C4-2B (cell line): ENCODE measurements at regions not wholly inside any gene's neighbourhood (a gene's known extent, or its start where the extent isn't known, plus 50 kb on each side); places are given as distances from the start of the nearest gene placed in this dataset.
A peak's percentile ranks its signal among the peaks of the same experiment; 100 is the strongest.

Experiments
- H3K27ac ChIP-seq: fragments of 450-650 bp; 2 replicates; pipeline ENCODE4 v1.5.1; 2017
- ZFX ChIP-seq: fragments of 450-650 bp; IDR thresholded peaks from 2 replicates; pipeline ENCODE4 v1.6.1; 2017
- TF ChIP-seq, protein P1 (sequence below): fragments of 450-650 bp; conservative IDR thresholded peaks from 2 replicates; pipeline ENCODE4 v1.5.1; 2017; ENCODE audit warnings: mild to moderate bottlenecking

DNA sequence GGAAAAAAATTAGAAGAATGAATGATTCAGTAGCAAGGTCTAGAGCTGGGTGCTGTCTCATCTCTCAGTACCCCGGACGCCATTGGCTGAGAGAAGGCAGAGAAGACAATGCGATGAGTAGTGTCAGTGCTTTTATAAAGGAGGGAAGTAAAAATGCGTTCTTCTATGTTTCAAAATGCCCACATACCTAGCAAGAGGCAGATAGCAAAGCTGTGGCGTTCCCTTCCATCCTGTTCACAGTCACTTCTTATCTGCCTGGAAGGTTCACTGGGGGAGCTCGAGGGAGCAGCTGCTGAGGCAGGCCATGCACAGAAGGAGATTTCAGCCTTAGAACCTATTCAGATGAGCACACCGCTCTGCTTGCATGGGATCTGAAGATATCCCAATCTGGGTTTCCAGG is 234.0 kb downstream of the RPLP1 start:
- H3K27ac ChIP-seq, result no peak overlapping the region
- TF ChIP-seq ZFX, result no peak
- TF ChIP-seq, protein P1, sequence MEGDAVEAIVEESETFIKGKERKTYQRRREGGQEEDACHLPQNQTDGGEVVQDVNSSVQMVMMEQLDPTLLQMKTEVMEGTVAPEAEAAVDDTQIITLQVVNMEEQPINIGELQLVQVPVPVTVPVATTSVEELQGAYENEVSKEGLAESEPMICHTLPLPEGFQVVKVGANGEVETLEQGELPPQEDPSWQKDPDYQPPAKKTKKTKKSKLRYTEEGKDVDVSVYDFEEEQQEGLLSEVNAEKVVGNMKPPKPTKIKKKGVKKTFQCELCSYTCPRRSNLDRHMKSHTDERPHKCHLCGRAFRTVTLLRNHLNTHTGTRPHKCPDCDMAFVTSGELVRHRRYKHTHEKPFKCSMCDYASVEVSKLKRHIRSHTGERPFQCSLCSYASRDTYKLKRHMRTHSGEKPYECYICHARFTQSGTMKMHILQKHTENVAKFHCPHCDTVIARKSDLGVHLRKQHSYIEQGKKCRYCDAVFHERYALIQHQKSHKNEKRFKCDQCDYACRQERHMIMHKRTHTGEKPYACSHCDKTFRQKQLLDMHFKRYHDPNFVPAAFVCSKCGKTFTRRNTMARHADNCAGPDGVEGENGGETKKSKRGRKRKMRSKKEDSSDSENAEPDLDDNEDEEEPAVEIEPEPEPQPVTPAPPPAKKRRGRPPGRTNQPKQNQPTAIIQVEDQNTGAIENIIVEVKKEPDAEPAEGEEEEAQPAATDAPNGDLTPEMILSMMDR, result no peak

DNA sequence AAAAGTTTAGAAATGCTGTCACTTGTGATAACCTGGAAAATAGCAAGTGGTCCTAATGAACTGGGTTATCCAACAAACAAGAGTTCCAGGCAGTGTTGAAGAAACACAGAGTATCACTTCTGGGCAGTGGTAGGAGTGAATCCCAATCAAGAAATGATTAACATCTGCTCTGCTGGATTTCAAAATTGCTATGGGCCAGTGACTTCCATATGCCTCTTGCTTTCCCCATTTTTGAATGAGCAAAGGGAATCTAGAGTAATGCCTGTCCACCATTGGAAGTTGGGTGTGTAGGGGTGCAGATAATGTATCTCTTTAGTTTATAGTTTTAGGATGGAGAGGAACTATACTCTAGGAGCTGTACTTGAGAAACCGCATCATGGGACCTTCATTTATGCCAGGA is 236.5 kb downstream of the RPLP1 start:
- TF ChIP-seq, protein P1, result no peak
- no peak for TF ChIP-seq ZFX
- H3K27ac ChIP-seq, result no peak overlapping the region

DNA sequence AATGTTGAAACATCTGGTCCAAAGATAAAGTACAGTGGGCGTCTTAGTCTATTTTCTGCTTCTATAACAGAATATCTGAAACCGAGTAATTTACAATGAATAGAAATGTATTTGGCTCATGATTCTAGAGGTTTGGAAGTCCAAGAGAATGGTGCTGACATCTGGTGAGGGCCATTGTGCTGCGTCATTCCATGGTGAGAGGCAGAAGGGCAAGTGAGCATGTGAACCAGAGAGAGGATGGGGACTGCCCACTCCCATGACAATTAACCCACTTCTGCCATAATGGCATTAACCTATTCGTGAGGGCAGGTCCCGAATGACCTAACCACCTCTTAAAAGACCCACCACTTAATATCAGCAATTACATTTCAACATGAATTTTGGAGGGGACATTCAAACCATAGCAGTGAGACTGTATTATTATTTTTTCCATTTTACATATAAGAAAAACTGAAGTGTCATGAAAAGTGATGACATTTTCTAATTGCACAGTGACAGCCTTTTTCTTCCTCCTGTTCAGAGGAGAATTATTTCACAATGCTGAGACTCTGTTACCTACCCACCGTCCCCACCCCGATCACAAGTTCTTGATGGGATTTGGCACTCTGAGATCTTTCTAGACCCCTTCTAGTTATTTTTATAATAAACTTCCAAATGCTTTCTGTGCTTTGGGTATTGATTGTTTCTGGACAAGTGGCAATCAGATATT is 238.8 kb downstream of the RPLP1 start:
- TF ChIP-seq, protein P1, result no peak
- no peak overlapping the region for H3K27ac ChIP-seq

DNA sequence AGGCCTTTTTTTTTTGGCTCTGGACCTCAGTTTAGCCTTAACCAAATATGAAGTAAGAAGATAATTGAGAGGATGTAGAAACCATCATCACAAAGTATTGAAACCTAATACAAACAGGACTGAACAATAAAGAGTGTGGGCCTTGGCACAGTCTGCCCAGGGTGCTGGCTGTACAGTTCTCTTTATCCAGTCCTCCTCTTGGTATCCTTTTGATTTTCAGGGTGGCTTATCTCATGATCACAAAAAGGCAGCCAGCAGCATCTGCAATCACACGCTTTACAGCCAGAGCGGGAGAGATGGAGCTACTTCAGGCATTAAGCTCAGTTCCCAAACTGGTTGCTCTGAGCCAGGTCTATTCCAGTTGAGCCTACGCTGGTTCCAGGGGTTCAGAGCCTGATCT is 239.7 kb downstream of the RPLP1 start:
- TF ChIP-seq, protein P1, result no peak
- TF ChIP-seq ZFX, result no peak
- H3K27ac ChIP-seq, result peak overlapping the region; percentile 19; the same call in 1 of the 2 replicates

DNA sequence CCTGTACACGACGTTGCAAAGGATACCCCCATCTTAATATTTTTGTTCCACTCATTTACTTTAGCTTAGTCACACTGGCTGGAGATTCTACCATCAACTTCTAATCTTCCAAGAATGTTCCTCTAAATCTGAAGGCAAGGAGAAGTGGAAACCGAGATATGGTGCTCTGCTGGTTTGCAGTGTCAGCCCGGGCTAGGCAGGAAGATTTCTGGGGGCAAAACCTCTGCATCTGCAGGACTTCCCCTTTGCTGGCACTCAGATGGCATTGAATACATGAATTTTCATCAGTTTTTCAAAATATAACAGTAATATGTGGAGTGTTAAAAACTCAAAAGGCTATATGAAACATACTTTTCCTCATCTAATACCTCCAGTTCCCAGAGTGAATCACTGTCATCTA is 240.4 kb downstream of the RPLP1 start:
- peak overlapping the region; percentile 19; the same call in 1 of the 2 replicates for H3K27ac ChIP-seq
- no peak for TF ChIP-seq ZFX
- TF ChIP-seq, protein P1, result no peak

DNA sequence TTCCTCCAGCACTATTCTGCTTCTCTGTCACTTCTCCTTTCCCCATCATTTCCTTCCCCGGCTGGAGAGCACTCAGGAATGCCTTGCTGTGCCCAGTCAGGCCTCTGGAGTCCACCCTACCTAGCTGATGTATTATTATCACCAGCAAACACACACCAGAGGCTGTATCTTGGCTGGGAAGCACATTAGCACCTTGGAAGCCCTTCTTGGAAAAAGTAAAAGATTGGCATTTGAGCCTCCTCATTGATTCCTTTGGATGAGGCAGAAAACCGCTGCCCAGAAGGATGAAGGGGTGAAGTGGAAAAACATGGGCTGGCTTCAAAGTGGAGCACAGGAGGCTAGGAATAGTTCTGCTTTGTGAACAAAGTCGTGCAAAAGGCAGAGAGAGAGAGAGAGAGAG is 244.3 kb downstream of the RPLP1 start:
- TF ChIP-seq, protein P1, result no peak
- TF ChIP-seq ZFX, result no peak
- H3K27ac ChIP-seq, result no peak overlapping the region

DNA sequence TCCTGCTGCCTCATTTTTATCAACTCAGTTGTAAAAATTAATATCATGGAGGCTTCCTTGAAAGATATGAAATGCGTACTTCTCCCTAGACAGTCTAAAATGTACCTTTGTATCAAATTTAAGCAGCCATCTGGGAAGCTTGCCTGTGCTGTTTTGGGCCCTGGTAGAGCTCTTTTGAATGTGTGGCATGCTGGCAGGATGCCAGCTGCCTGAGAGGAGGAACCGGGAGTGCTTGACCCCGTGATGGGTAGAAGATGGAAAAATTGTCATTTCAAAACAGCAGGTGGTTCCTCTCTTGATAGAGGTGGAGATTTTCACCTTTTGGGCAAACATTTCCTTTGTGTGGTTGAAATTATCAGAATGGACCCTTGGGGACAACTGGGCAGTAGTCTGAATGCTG is 245.3 kb downstream of the RPLP1 start:
- no peak overlapping the region for H3K27ac ChIP-seq
- no peak for TF ChIP-seq ZFX
- TF ChIP-seq, protein P1, result no peak
